Kidney epithelial cell (primary cell): ENCODE measurements at regions not wholly inside any gene's neighbourhood (a gene's known extent, or its start where the extent isn't known, plus 50 kb on each side); places are given as distances from the start of the nearest gene placed in this dataset.
"Not testable (repeated sequence)": the region's sequence is repeated elsewhere in the genome, so short reads cannot be mapped to it uniquely, and the experiment has no call there.

Source experiments
- DNase-seq: peaks from one replicate; pipeline ENCODE4 v3.0.0-alpha.2; 2010; ENCODE audit warnings: low read depth
- H3K27me3 ChIP-seq: 2 replicates; pipeline ENCODE4 v1.6.0; 2011; ENCODE audit warnings: low read length; ENCODE audit not compliant: control insufficient read depth, insufficient read depth
- H3K36me3 ChIP-seq: 2 replicates; pipeline ENCODE4 v1.5.1; 2011; ENCODE audit warnings: low read length; ENCODE audit not compliant: control insufficient read depth, insufficient read depth
- H3K4me3 ChIP-seq: 2 replicates; pipeline ENCODE4 v1.5.1; 2011; ENCODE audit warnings: low read depth, mild to moderate bottlenecking, control low read depth, low read length
- CTCF ChIP-seq: IDR thresholded peaks from 2 replicates; pipeline ENCODE4 v1.5.1; 2011; ENCODE audit warnings: mild to moderate bottlenecking, moderate library complexity, low read length, control low read depth, inconsistent platforms; ENCODE audit not compliant: insufficient read depth, poor library complexity, severe bottlenecking

- TF ChIP-seq CTCF: no peak
- H3K4me3 ChIP-seq: no peak overlapping the region
- H3K27me3 ChIP-seq: no peaks in the 10 kb centered on the region
- no peak for DNase-seq
- H3K36me3 ChIP-seq: no peaks in the 10 kb centered on the region
Observed at GRCh38 chr5:54379590-54379989, 69.2 kb upstream of the ARL15 start.

GRCh38 chr5:54378707-54379106 lies 68.3 kb upstream of the ARL15 start:
- Histone ChIP-seq H3K4me3 (no peak overlapping the region), H3K36me3 (no peaks in the 10 kb centered on the region), H3K27me3 (no peaks in the 10 kb centered on the region)
- DNase-seq: no peak
- no peak for TF ChIP-seq CTCF

GRCh38 chr5:54377339-54377738 lies 67.0 kb upstream of the ARL15 start:
- H3K36me3 ChIP-seq, H3K27me3 ChIP-seq, H3K4me3 ChIP-seq, DNase-seq: not testable (repeated sequence)

GRCh38 chr5:54370982-54371381 lies 60.6 kb upstream of the ARL15 start:
- H3K27me3 ChIP-seq: no peaks in the 10 kb centered on the region
- no peak for DNase-seq
- TF ChIP-seq CTCF: no peak
- H3K36me3 ChIP-seq: no peaks in the 10 kb centered on the region
- H3K4me3 ChIP-seq: no peak overlapping the region

GRCh38 chr5:54367844-54368243 lies 57.5 kb upstream of the ARL15 start:
- H3K36me3 ChIP-seq: no peaks in the 10 kb centered on the region
- no peaks in the 10 kb centered on the region for H3K27me3 ChIP-seq
- no peak overlapping the region for H3K4me3 ChIP-seq
- DNase-seq: no peak
- no peak for TF ChIP-seq CTCF

GRCh38 chr5:54366707-54367106 lies 56.3 kb upstream of the ARL15 start:
- H3K27me3 ChIP-seq: no peaks in the 10 kb centered on the region
- DNase-seq: no peak
- no peaks in the 10 kb centered on the region for H3K36me3 ChIP-seq
- TF ChIP-seq CTCF: no peak
- no peak overlapping the region for H3K4me3 ChIP-seq
